H1 (cell line): ENCODE measurements at regions not wholly inside any gene's neighbourhood (a gene's known extent, or its start where the extent isn't known, plus 50 kb on each side); places are given as distances from the start of the nearest gene placed in this dataset.

ENCODE experiments used
- CTCF ChIA-PET: fragments of 300-600 bp; sonication (Branson Sonifier 250); formaldehyde crosslinking; loops from one replicate; lab custom pipeline; 2021; ENCODE audit not compliant: partially characterized antibody; lab: Charles Lee
- POLR2A ChIA-PET: fragments of 300-600 bp; sonication (Branson Sonifier 250); formaldehyde crosslinking; loops from one replicate; lab custom pipeline; 2021; ENCODE audit warnings: inconsistent platforms; ENCODE audit not compliant: partially characterized antibody; lab: Charles Lee
- DNase-seq, 2 experiments: peaks; one replicate each; pipeline versions ENCODE4 v3.0.0 to v3.0.0-alpha.2; 2010 to 2022; ENCODE audit warnings: low spot score in 2 of 2, low read depth in 1 of 2, mixed read lengths in 1 of 2
- FAIRE-seq: peaks from 2 replicates; lab custom pipeline; 2011; peaks lifted over from hg19 to GRCh38; lab: Jason Lieb, UNC
- H2AFZ ChIP-seq: 2 replicates; pipeline ENCODE4 v1.8.1; 2012; ENCODE audit warnings: low read length, inconsistent platforms
- H2AK5ac ChIP-seq: 2 replicates; pipeline ENCODE4 v1.6.1; 2013; ENCODE audit warnings: low read depth, low read length
- H2BK120ac ChIP-seq: replicated peaks from 2 replicates; pipeline ENCODE3; 2013; ENCODE audit warnings: low read depth, low read length, inconsistent platforms
- H2BK12ac ChIP-seq: 2 replicates; pipeline ENCODE4 v1.6.1; 2013; ENCODE audit warnings: low read depth, low read length
- H2BK15ac ChIP-seq: 2 replicates; pipeline ENCODE4 v1.6.1; 2013; ENCODE audit warnings: low read length
- H2BK20ac ChIP-seq: 2 replicates; pipeline ENCODE4 v1.6.1; 2013; ENCODE audit warnings: low read length
- H2BK5ac ChIP-seq: 2 replicates; pipeline ENCODE4 v1.6.1; 2013; ENCODE audit warnings: low read depth, low read length
- H3K14ac ChIP-seq: 2 replicates; pipeline ENCODE4 v1.6.1; 2013; ENCODE audit warnings: inconsistent platforms; ENCODE audit not compliant: insufficient read length
- H3K18ac ChIP-seq: 2 replicates; pipeline ENCODE4 v1.6.1; 2013; ENCODE audit warnings: low read length; ENCODE audit errors: extremely low read depth
- H3K23ac ChIP-seq: 2 replicates; pipeline ENCODE4 v1.6.1; 2013; ENCODE audit warnings: inconsistent platforms; ENCODE audit not compliant: insufficient read length
- H3K23me2 ChIP-seq: 2 replicates; pipeline ENCODE4 v1.6.1; 2013; ENCODE audit warnings: low read depth, low read length
- H3K27ac ChIP-seq: 2 replicates; pipeline ENCODE4 v1.6.1; 2011; ENCODE audit warnings: low read depth, low read length, inconsistent platforms
- H3K27me3 ChIP-seq, 4 experiments: replicated peaks in 1 of 4; 1 replicate in 1 of 4; 2 replicates in 3 of 4; pipeline versions ENCODE4 v1.6.1 to v1.8.1; 2011 to 2013; ENCODE audit warnings: low read length in 3 of 4, mild to moderate bottlenecking in 3 of 4, inconsistent platforms in 2 of 4, mixed read lengths in 2 of 4, moderate library complexity in 1 of 4; ENCODE audit not compliant: control insufficient read depth in 3 of 4, insufficient read depth in 3 of 4; ENCODE audit errors: extremely low read depth in 1 of 4
- H3K36me3 ChIP-seq, 4 experiments: 2 replicates each; pipeline versions ENCODE4 v1.6.1 to v1.8.1; 2011 to 2013; ENCODE audit warnings: mild to moderate bottlenecking in 4 of 4, low read length in 3 of 4, moderate library complexity in 2 of 4, control low read depth in 1 of 4, inconsistent platforms in 1 of 4; ENCODE audit not compliant: insufficient read depth in 4 of 4, control insufficient read depth in 2 of 4
- H3K4ac ChIP-seq: replicated peaks from 2 replicates; pipeline ENCODE3; 2013; ENCODE audit warnings: low read length, low read depth, mixed read lengths, inconsistent platforms; ENCODE audit not compliant: insufficient read length
- H3K4me1 ChIP-seq, 4 experiments: replicated peaks in 1 of 4; 1 replicate in 1 of 4; 2 replicates in 3 of 4; pipeline versions ENCODE4 v1.6.1 to v1.8.1; 2011 to 2013; ENCODE audit warnings: low read length in 3 of 4, inconsistent platforms in 2 of 4, mixed read lengths in 1 of 4; ENCODE audit not compliant: insufficient read depth in 4 of 4, control insufficient read depth in 3 of 4
- H3K4me2 ChIP-seq, 2 experiments: 2 replicates each; pipeline versions ENCODE4 v1.6.1 to v1.8.1; 2011 to 2013; ENCODE audit warnings: low read depth in 2 of 2, low read length in 2 of 2, control low read depth in 1 of 2, inconsistent platforms in 1 of 2, mild to moderate bottlenecking in 1 of 2; ENCODE audit not compliant: insufficient read depth in 1 of 2
- H3K4me3 ChIP-seq, 4 experiments: fragments of 200-600, 300-600 bp in 1 of 4; sonication (generic), shearing (Covaris generic), sonication (Bioruptor Twin) in 1 of 4; 2 replicates each; pipeline versions ENCODE4 v1.5.1 to v1.8.1; 2011 to 2016; ENCODE audit warnings: low read length in 4 of 4, low read depth in 3 of 4, control low read depth in 2 of 4, inconsistent platforms in 2 of 4, mild to moderate bottlenecking in 2 of 4, mixed read lengths in 1 of 4, moderate library complexity in 1 of 4; ENCODE audit not compliant: insufficient read depth in 2 of 4; ENCODE audit errors: extremely low read depth in 1 of 4
- H3K56ac ChIP-seq: replicated peaks from 2 replicates; pipeline ENCODE3; 2013; ENCODE audit warnings: low read depth, mild to moderate bottlenecking, mixed read lengths, low read length, inconsistent platforms; ENCODE audit not compliant: insufficient read length
- H3K79me1 ChIP-seq: 2 replicates; pipeline ENCODE4 v1.6.1; 2013; ENCODE audit warnings: low read depth, low read length, control low read depth
- H3K79me2 ChIP-seq, 2 experiments: 2 replicates each; pipeline versions ENCODE4 v1.6.1 to v1.8.1; 2012 to 2013; ENCODE audit warnings: low read length in 2 of 2, mild to moderate bottlenecking in 2 of 2, inconsistent platforms in 1 of 2; ENCODE audit not compliant: insufficient read depth in 2 of 2, control insufficient read depth in 1 of 2
- H3K9ac ChIP-seq, 4 experiments: replicated peaks in 1 of 4; 1 replicate in 1 of 4; 2 replicates in 3 of 4; pipeline versions ENCODE4 v1.6.1 to v1.8.1; 2011 to 2013; ENCODE audit warnings: low read depth in 3 of 4, low read length in 3 of 4, control low read depth in 2 of 4, mild to moderate bottlenecking in 2 of 4, moderate library complexity in 2 of 4, inconsistent platforms in 1 of 4; ENCODE audit errors: extremely low read depth in 1 of 4
- H3K9me3 ChIP-seq, 2 experiments: 2 replicates each; pipeline versions ENCODE4 v1.6.1 to v1.8.1; 2012 to 2013; ENCODE audit warnings: mild to moderate bottlenecking in 2 of 2, moderate library complexity in 2 of 2, control low read depth in 1 of 2, inconsistent platforms in 1 of 2, low read depth in 1 of 2, low read length in 1 of 2, mixed read lengths in 1 of 2; ENCODE audit not compliant: insufficient read depth in 2 of 2
- H4K20me1 ChIP-seq, 2 experiments: replicated peaks in 1 of 2; 2 replicates each; pipeline versions ENCODE3 to v1.8.1; 2011 to 2013; ENCODE audit warnings: inconsistent platforms in 2 of 2, low read length in 2 of 2, mild to moderate bottlenecking in 1 of 2; ENCODE audit not compliant: insufficient read depth in 2 of 2, control insufficient read depth in 1 of 2
- H4K5ac ChIP-seq: 2 replicates; pipeline ENCODE4 v1.6.1; 2013; ENCODE audit warnings: low read length, low read depth, mixed read lengths, inconsistent platforms; ENCODE audit not compliant: insufficient read length
- H4K8ac ChIP-seq: 2 replicates; pipeline ENCODE4 v1.8.0; 2013; ENCODE audit warnings: mild to moderate bottlenecking, moderate library complexity, low read length, inconsistent platforms; ENCODE audit not compliant: insufficient read depth; ENCODE audit errors: extremely low read depth
- H4K91ac ChIP-seq: replicated peaks from 2 replicates; pipeline ENCODE3; 2013; ENCODE audit warnings: low read length, mixed read lengths, inconsistent platforms; ENCODE audit not compliant: insufficient read length
- ATF3 ChIP-seq: IDR thresholded peaks from 2 replicates; pipeline ENCODE4 v1.6.1; 2011; ENCODE audit warnings: low read depth, mild to moderate bottlenecking, low read length; ENCODE audit not compliant: insufficient read depth
- CHD1 ChIP-seq: IDR thresholded peaks from 2 replicates; pipeline ENCODE4 v1.6.1; 2012; ENCODE audit warnings: low read depth, low read length, improper control_type of control experiment
- CTBP2 ChIP-seq: IDR thresholded peaks from 2 replicates; pipeline ENCODE4 v1.7.0; 2011; ENCODE audit warnings: borderline replicate concordance, mild to moderate bottlenecking, moderate library complexity, mixed read lengths, low read length; ENCODE audit not compliant: insufficient read depth, insufficient read length
- EP300 ChIP-seq, 2 experiments: IDR thresholded peaks; 1 replicate in 1 of 2; 2 replicates in 1 of 2; pipeline ENCODE4 v1.6.1; 2011 to 2012; ENCODE audit warnings: low read depth in 2 of 2, low read length in 2 of 2, mild to moderate bottlenecking in 2 of 2, borderline replicate concordance in 1 of 2, inconsistent platforms in 1 of 2, moderate library complexity in 1 of 2
- FOSL1 ChIP-seq: IDR thresholded peaks from 2 replicates; pipeline ENCODE4 v1.6.1; 2011; ENCODE audit warnings: mild to moderate bottlenecking, low read depth, low read length, moderate library complexity; ENCODE audit not compliant: insufficient read depth
- GABPA ChIP-seq: IDR thresholded peaks from 2 replicates; pipeline ENCODE4 v1.6.1; 2011; ENCODE audit warnings: mild to moderate bottlenecking, low read length, moderate library complexity, borderline replicate concordance; ENCODE audit not compliant: insufficient read depth
- KDM5A ChIP-seq: fragments of 200-600 bp; IDR thresholded peaks from 2 replicates; pipeline ENCODE4 v1.7.1; 2012; ENCODE audit warnings: mild to moderate bottlenecking, low read length, inconsistent platforms, mixed read lengths
- POLR2AphosphoS5 ChIP-seq: IDR thresholded peaks from 2 replicates; pipeline ENCODE4 v1.6.1; 2011; ENCODE audit warnings: low read depth, low read length
- RBBP5 ChIP-seq: IDR thresholded peaks from 2 replicates; pipeline ENCODE4 v1.7.1; 2012; ENCODE audit warnings: low read depth, mild to moderate bottlenecking, inconsistent platforms, low read length, moderate library complexity, borderline replicate concordance
- SAP30 ChIP-seq: fragments of 300-600 bp; sonication (generic); IDR thresholded peaks from 2 replicates; pipeline ENCODE4 v1.7.1; 2012; ENCODE audit warnings: low read length, moderate library complexity, mild to moderate bottlenecking, inconsistent platforms; ENCODE audit not compliant: insufficient read depth, insufficient replicate concordance
- SIRT6 ChIP-seq: IDR thresholded peaks from one replicate; pipeline ENCODE4 v1.7.1; 2012; ENCODE audit warnings: low read length, inconsistent platforms
- SRF ChIP-seq: IDR thresholded peaks from 2 replicates; pipeline ENCODE4 v1.6.1; 2011; ENCODE audit warnings: mild to moderate bottlenecking, low read depth, low read length, moderate library complexity
- TAF1 ChIP-seq: IDR thresholded peaks from 2 replicates; pipeline ENCODE4 v1.6.1; 2011; ENCODE audit warnings: mild to moderate bottlenecking, low read depth, low read length
- TBP ChIP-seq: IDR thresholded peaks from 2 replicates; pipeline ENCODE4 v1.6.1; 2011; ENCODE audit warnings: low read depth, low read length, improper control_type of control experiment
- ZNF274 ChIP-seq: IDR thresholded peaks from 2 replicates; pipeline ENCODE4 v1.7.0; 2012; ENCODE audit warnings: low read length, borderline replicate concordance; ENCODE audit errors: extremely low read depth
- WGBS, 2 experiments: shearing (Covaris generic) in 1 of 2; methylation state at CpG; one replicate each; pipeline versions ENCODE4 v1.1.6 to v1.1.7; 2013 to 2015; ENCODE audit warnings: low lambda C conversion rate in 2 of 2, mixed read lengths in 2 of 2, inconsistent platforms in 1 of 2, low coverage in 1 of 2, missing lambda C conversion rate in 1 of 2; ENCODE audit not compliant: insufficient replicate concordance in 2 of 2, insufficient coverage in 1 of 2, insufficient read length in 1 of 2; ENCODE audit errors: extremely low coverage in 1 of 2, missing lambda C conversion rate in 1 of 2; 5-methylcytosine and 5-hydroxymethylcytosine counted together

- WGBS, 2 experiments, result 88% methylated on average over 2 of the region's 2 CpGs; no CpG with 5 or more reads in 1 of the 2 experiments
- Histone ChIP-seq H2BK20ac (no peak overlapping the region), H2BK5ac (no peak overlapping the region), H2BK120ac (no peak overlapping the region), H3K4me3 (no peak overlapping the region), H3K23ac (no peak overlapping the region), H3K23me2 (no peaks in the 10 kb centered on the region), H3K79me2 (no peaks in the 10 kb centered on the region), H3K18ac (no peak overlapping the region), H3K9ac (no peak overlapping the region), H4K8ac (no peak overlapping the region), H4K91ac (no peak overlapping the region), H3K79me1 (no peaks in the 10 kb centered on the region), H2AFZ (no peak overlapping the region), H3K9me3 (no peaks in the 10 kb centered on the region), H3K4me1 (no peaks in the 10 kb centered on the region), H3K4ac (no peak overlapping the region), H3K27ac (no peak overlapping the region), H2BK12ac (no peak overlapping the region), H4K5ac (no peak overlapping the region), H3K27me3 (no peaks in the 10 kb centered on the region), H2BK15ac (no peak overlapping the region), H3K56ac (no peak overlapping the region), H3K14ac (no peak overlapping the region), H4K20me1 (no peaks in the 10 kb centered on the region), H3K4me2 (no peak overlapping the region), H3K36me3 (no peaks in the 10 kb centered on the region), H2AK5ac (no peak overlapping the region)
- ChIA-PET CTCF (interaction anchor here (1.2 kb wide), 1 partner anchor 8 kb away, joined by 3 read pairs; no protein-coding TSS in a partner anchor), POLR2A (no interaction called here)
- DNase-seq, result no peak
- FAIRE-seq, result no peak
- TF ChIP-seq POLR2AphosphoS5 (no peak), GABPA (no peak), KDM5A (no peak), ATF3 (no peak), FOSL1 (no peak), SAP30 (no peak), CHD1 (no peak), SIRT6 (no peak), EP300 (IDR thresholded peaks at IDR 0.05; ENCODE audit: borderline replicate concordance in 1 of 2, low read depth in 2 of 2, low read length in 2 of 2) (no peak), ZNF274 (no peak), RBBP5 (no peak), SRF (no peak), CTBP2 (no peak), TBP (no peak), TAF1 (no peak)
These were observed 64.0 kb upstream of the ST3GAL6 start for GRCh38 chr3:98699132-98699531.
